Left cardiac atrium (tissue), 4 donors: ENCODE measurements at regions not wholly inside any gene's neighbourhood (a gene's known extent, or its start where the extent isn't known, plus 50 kb on each side); places are given as distances from the start of the nearest gene placed in this dataset.

Experiments used
- ATAC-seq, 2 donors: fragments of 200-7000 bp; cut with Tn5 transposase; one replicate each; pipeline ENCODE4 v1.9.1; 2020; ENCODE audit warnings: mild to moderate bottlenecking in 2 of 2, moderate library complexity in 2 of 2
- DNase-seq: peaks from one replicate; pipeline ENCODE4 v3.0.0-alpha.2; 2020
- intact Hi-C, 2 donors: fragments of 100-400 bp; cut with DNase I; formaldehyde crosslinking; loops; one replicate each; pipeline versions ENCODE4 v1.14.1 to v1.15.1; 2022 to 2023
- donor health status: DM: no; HTN: yes; CAD: no.
- donor health status: DM: no; HTN: yes; CAD: no; lungs with severe emphysema.
- donor health status: DM: yes; HTN: yes; CAD: no.
- donor health status: Dilated cardiomyopathy.

DNA sequence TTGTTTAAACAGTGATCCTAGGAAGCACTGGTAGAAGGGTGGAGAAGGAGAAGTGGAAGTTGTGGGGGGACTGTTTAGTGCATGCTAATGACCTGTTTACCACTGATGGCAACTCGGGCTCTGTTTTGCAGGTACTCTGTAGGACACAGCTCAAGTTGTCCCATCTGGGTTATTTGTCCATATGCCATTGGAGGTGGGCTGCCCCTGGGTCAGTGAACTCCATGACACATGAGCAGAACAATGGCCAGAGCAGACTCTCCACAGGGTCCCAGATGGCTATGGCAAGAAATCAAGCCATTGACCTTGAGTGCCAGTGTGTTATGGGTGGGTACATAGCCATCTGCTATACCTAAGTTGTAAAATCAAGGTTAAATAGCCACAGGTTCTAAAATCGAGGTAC lies 175.9 kb downstream of the GAS1 start:
- ATAC-seq: no peak

GRCh38 chr9:86768709-86769108 lies 178.6 kb downstream of the GAS1 start:
- intact Hi-C loops: no loop called here
- ATAC-seq (no peak), DNase-seq (no peak)

More for the DNA sequence above, 175.9 kb downstream of the GAS1 start:
- intact Hi-C loops: no loop called here
- no peak for DNase-seq

DNA sequence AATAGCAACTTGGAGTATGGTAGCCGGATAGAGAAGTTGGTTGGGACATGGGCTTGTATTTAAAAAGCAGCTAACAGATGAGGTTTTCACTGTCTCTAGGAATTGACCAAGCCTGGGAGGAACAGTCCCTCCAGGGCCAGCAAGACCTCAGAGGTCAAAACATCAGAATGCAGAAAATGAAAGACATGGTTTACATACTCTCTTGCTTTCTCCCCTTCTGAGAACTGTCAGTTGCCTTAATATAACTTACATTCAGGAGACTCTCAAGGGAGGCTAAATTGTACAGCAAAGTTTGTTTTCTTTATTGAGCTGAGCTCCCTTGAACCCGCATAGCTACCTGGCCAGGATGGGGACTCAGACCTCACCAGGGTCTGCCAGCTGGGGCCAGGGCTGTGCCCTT lies 179.3 kb downstream of the GAS1 start:
- intact Hi-C loops: no loop called here
- DNase-seq (no peak), ATAC-seq (no peak)

DNA sequence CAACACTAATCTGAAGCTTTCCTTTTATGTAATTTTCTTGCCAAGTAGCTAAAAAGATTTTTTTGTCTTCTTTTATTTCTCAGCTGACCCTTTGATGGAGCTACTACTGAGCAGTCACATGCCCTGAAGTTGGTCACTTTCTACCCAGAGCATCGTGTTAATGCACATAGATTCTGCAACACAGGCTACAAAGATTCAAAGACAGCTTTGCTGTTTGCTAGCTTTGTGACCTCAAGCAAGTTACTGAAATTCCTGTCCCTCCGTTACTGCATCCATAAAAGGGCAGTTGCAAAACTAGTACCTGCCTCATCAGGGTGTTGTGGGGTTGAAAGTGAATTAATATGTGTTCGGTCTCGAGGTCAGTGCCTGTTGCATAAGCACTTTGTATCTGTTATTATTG lies 179.9 kb downstream of the GAS1 start:
- no peak for ATAC-seq
- DNase-seq: no peak
- intact Hi-C loops: no loop called here

DNA sequence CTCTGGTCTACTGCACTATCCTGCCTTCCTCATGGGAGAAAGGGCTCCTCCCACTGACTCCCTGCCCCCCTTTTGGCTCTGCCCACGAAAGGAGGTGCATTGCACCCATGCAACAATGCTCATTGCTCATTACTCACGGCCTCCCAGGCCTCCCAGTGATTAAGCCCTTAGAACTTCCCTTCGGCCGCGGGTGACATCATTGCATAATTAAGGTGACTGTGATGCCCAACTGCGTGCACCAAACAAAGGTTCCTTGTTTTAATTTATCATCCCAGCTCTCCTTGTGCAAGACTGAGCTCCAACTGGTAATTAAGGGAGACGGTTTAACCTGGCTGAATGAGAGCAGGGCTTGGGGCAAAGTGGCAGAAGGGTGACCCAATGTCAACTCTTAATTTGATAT lies 180.4 kb downstream of the GAS1 start:
- DNase-seq (peak; percentile 35), ATAC-seq (peak in 1 of 2 donors; percentile 56)
- intact Hi-C loops: no loop called here

DNA sequence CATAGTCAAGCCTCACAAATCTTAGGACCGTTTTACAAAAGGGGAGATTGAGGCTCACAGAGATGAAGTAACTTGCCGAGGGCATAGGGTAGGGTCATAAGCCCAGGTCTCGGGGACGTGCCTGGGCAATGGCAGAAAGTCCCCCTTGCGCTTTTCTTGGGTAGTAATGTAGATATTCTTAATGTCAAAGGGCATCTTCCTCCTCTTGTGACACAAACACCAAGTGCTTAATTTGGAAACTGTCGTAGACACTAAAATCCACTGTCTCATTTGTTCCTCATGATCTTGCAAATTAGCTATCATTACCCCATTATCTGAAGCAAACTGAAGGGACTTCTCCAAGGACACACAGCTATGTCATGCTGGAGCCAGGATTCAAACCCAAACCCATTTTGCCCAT lies 180.8 kb downstream of the GAS1 start:
- ATAC-seq (no peak), DNase-seq (no peak)
- intact Hi-C loops: no loop called here

- ATAC-seq (no peak), DNase-seq (no peak)
- intact Hi-C loops: no loop called here
Measured at GRCh38 chr9:86765746-86766430, 181.4 kb downstream of the GAS1 start.

DNA sequence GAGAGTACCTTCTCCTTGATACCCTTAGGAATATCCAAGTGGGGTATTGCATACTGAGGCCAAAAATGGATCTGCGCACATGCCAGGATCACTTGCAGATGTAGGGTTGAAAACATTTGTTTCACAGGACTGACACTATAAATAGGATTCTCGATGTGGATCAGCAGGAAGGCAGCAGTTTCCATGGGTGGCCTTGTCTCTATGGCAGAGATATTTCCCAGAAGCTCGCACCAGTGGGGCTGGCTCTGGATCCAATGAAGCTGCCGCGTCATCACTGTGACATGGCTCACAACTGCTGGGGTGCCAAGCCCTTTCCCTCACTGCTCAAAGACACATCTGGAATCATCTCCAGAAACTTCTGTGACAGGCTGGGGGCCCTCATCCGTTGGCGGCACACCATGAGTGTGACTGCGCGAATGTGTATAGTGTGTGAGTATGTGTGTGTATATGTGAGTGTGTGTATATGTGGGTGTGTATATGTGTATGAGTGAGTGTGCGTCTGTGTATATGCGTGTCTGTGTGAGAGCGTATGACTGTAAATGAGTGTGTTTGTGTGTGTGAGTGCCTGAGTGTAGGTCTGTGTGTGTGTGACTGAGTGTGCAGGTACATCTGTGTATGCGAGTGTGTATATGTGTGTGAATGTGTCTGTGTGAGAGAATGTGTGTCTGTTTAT lies 182.5 kb downstream of the GAS1 start:
- DNase-seq (no peak), ATAC-seq (no peak)
- intact Hi-C loops: no loop called here

DNA sequence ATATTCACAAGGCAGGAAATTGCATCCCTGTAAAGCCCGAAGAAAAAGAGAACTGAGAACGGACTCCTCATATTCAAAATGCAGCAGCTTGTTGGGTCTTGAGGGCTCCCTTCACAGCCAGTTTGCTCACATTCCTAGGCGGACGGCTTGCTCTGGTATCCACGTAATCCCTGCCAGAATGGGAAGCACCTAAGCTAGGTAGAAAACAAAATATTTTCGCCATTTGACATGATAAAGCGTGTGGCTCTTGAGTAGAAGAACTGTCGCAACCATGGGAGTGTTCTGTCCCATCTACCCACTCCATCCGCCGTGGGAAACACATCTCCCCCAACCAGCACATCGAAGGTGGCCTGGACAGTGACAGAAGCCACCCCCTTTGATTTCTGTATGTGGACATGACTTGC lies 183.1 kb downstream of the GAS1 start:
- DNase-seq (no peak), ATAC-seq (peak in 1 of 2 donors; percentile 45)
- intact Hi-C loops: no loop called here

DNA sequence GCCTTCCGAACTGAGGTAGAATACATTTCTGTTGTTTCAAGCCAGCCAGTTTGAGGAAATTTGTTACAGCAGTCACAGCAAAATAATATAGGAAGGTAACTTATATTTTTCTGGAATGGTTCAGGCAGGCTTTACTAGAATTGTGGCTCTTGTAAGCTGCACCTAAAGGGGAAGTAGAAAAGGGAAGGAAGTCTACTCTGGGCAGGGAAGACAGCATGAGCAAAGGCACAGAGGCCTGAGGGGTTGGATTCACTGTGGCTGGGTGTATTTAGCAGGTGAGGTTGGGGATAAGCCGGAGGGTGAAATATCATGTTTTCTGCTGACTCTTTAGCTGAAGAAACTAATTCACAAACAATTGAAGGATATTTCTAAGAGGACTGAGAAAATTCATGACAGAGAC lies 183.5 kb downstream of the GAS1 start:
- ATAC-seq (peak in 1 of 2 donors; percentile 56), DNase-seq (no peak)
- intact Hi-C loops: no loop called here

GRCh38 chr9:86757382-86757720 lies 190.0 kb downstream of the GAS1 start:
- intact Hi-C loops: no loop called here
- DNase-seq (no peak), ATAC-seq (no peak)

GRCh38 chr9:86756576-86757381 lies 190.5 kb downstream of the GAS1 start:
- no peak for ATAC-seq
- intact Hi-C loops: no loop called here

DNA sequence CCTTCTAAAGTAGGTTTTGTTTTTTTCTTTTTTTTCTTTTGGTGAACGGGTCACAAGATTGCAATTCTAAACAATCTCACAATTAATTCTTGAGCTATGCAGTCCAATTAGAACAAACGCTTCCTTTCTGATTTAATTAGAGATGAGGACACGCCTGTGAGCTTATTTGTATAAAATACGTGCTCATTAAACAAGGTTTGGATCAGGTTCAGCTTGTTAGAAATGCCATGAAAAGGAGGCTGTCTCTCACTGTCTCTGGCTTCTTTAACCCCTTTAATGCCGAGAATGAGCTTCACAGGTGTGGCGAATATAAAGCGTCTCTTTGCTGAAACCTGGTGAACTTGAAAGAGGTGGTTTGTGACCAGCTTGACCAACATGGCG lies 191.8 kb downstream of the GAS1 start:
- intact Hi-C loops: no loop called here
- DNase-seq: no peak
- no peak for ATAC-seq

More at GRCh38 chr9:86756576-86757381, 190.5 kb downstream of the GAS1 start:
- no peak for DNase-seq

- ATAC-seq (no peak), DNase-seq (no peak)
- intact Hi-C loops: no loop called here
Measured at GRCh38 chr9:86754581-86755560, 192.4 kb downstream of the GAS1 start.

DNA sequence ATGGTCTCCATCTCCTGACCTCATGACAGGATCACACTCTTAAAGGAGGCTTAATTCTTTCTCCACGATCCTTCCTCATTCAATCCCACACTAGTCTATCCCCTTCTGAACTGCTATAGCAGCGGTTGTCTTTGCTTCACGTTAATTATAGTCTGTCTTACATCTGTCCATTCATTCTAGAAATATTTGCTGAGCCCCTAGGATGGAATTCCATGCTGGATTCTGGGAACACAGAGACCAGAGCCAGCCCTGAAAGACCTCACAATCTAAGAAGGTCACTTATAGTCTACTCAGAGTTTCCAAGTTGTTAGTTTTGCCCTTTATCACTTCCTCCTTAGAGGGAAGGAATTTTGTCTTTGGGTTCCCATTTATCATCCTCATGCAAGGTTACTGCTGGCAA lies 193.5 kb downstream of the GAS1 start:
- intact Hi-C loops: no loop called here
- ATAC-seq: no peak
- no peak for DNase-seq

GRCh38 chr9:86752733-86753132 lies 194.6 kb downstream of the GAS1 start:
- ATAC-seq: no peak

DNA sequence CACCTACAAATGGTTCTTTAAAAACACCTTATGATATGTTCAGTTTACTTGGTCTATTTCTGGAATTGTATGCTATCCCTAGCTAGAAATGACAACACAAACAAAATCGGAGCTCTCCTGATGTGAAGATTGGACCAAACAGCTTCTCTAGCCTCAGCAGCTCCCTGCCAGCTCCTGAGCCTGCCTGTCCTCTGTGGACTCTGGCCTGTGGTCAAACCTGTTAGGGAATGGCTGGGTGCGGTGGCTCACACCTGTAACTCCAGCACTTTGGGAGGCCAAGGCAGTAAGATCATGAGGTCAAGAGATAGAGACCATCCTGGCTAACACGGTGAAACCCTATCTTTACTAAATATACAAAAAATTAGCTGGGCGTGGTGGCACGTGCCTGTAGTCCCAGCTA lies 195.3 kb downstream of the GAS1 start:
- DNase-seq (no peak), ATAC-seq (no peak)
- intact Hi-C loops: no loop called here

More at GRCh38 chr9:86752733-86753132, 194.6 kb downstream of the GAS1 start:
- DNase-seq: no peak
- intact Hi-C loops: no loop called here

- DNase-seq (no peak), ATAC-seq (peak in 1 of 2 donors; percentile 69)
- intact Hi-C loops: no loop called here
Measured at GRCh38 chr9:86751207-86751606, 196.1 kb downstream of the GAS1 start.

- DNase-seq (no peak), ATAC-seq (peak; percentile 55 to 85)
- intact Hi-C loops: no loop called here
Measured at GRCh38 chr9:86749894-86750255, 197.4 kb downstream of the GAS1 start.
